ENCODE measurements at regions not wholly inside any gene's neighbourhood (a gene's known extent, or its start where the extent isn't known, plus 50 kb on each side); places are given as distances from the start of the nearest gene placed in this dataset.

DNA sequence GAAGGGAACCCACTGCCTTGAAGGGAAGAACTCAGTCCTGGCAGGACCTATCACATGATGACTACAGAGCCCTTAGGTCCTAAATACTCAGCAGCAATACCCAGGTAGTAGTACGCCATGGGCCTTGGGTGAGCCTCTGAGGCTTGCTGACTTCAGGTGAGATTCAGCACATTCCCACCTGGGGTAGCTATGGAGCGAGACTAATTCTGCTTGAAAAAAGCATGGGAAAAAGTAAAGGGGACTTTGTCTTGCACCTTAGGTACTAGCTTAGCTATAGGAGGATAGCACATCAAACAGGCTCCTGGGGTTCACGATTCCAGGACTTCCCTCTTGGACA, 98.2 kb upstream of the MEOX2 start:
- TF ChIP-seq, protein P1, sequence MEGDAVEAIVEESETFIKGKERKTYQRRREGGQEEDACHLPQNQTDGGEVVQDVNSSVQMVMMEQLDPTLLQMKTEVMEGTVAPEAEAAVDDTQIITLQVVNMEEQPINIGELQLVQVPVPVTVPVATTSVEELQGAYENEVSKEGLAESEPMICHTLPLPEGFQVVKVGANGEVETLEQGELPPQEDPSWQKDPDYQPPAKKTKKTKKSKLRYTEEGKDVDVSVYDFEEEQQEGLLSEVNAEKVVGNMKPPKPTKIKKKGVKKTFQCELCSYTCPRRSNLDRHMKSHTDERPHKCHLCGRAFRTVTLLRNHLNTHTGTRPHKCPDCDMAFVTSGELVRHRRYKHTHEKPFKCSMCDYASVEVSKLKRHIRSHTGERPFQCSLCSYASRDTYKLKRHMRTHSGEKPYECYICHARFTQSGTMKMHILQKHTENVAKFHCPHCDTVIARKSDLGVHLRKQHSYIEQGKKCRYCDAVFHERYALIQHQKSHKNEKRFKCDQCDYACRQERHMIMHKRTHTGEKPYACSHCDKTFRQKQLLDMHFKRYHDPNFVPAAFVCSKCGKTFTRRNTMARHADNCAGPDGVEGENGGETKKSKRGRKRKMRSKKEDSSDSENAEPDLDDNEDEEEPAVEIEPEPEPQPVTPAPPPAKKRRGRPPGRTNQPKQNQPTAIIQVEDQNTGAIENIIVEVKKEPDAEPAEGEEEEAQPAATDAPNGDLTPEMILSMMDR (IDR thresholded peaks at IDR 0.05; ENCODE audit: low read depth, low read length), result no peak
- no peak for TF ChIP-seq POLR2A (IDR thresholded peaks at IDR 0.05; ENCODE audit: extremely low read depth, insufficient read length)

All from NB4 (cell line).